GM18505 (cell line): ENCODE measurements at regions not wholly inside any gene's neighbourhood (a gene's known extent, or its start where the extent isn't known, plus 50 kb on each side); places are given as distances from the start of the nearest gene placed in this dataset.
A peak's percentile ranks its signal among the peaks of the same experiment; 100 is the strongest.
"Not testable (repeated sequence)": the region's sequence is repeated elsewhere in the genome, so short reads cannot be mapped to it uniquely, and the experiment has no call there.

Experiments
- ATAC-seq: cut with Tn5 transposase; IDR thresholded peaks from one replicate; pipeline ENCODE4 v1.9.1; 2021; ENCODE audit not compliant: unreplicated experiment
- POLR2A ChIP-seq: IDR thresholded peaks from 4 replicates; pipeline ENCODE4 v1.6.1; 2011; ENCODE audit warnings: borderline replicate concordance; ENCODE audit not compliant: insufficient read depth, insufficient read length; ENCODE audit errors: extremely low read depth

GRCh38 chr10:76632767-76633051 lies 1004.9 kb downstream of the KCNMA1 start:
- no peak for ATAC-seq
- no peak for TF ChIP-seq POLR2A

- ATAC-seq = no peak
Measured at GRCh38 chr10:76631884-76632766, 1005.5 kb downstream of the KCNMA1 start.

GRCh38 chr10:76631036-76631670 lies 1006.5 kb downstream of the KCNMA1 start:
- ATAC-seq = no peak
- no peak for TF ChIP-seq POLR2A

More at GRCh38 chr10:76631884-76632766, 1005.5 kb downstream of the KCNMA1 start:
- TF ChIP-seq POLR2A = no peak

- TF ChIP-seq POLR2A = no peak
- no peak for ATAC-seq
Measured at GRCh38 chr10:76628801-76629200, 1008.8 kb downstream of the KCNMA1 start.

GRCh38 chr10:76626386-76626785 lies 1011.2 kb downstream of the KCNMA1 start:
- no peak for TF ChIP-seq POLR2A
- no peak for ATAC-seq

- no peak for TF ChIP-seq POLR2A
- ATAC-seq = peak; percentile 97
Measured at GRCh38 chr10:76624470-76624869, 1013.1 kb downstream of the KCNMA1 start.

- ATAC-seq = no peak
- TF ChIP-seq POLR2A = no peak
Measured at GRCh38 chr10:76621886-76622620, 1015.6 kb downstream of the KCNMA1 start.

GRCh38 chr10:76618641-76619040 lies 1019.0 kb downstream of the KCNMA1 start:
- no peak for ATAC-seq
- no peak for TF ChIP-seq POLR2A

GRCh38 chr10:76618171-76618570 lies 1019.4 kb downstream of the KCNMA1 start:
- no peak for TF ChIP-seq POLR2A
- no peak for ATAC-seq

- not testable (repeated sequence) for ATAC-seq
Measured at GRCh38 chr10:76616666-76617065, 1020.9 kb downstream of the KCNMA1 start.

- no peak for TF ChIP-seq POLR2A
- ATAC-seq = no peak
Measured at GRCh38 chr10:76615049-76615448, 1022.6 kb downstream of the KCNMA1 start.
